Stomach smooth muscle (tissue), 2 donors: ENCODE measurements at regions not wholly inside any gene's neighbourhood (a gene's known extent, or its start where the extent isn't known, plus 50 kb on each side); places are given as distances from the start of the nearest gene placed in this dataset.

ENCODE experiments used
- H3K27ac ChIP-seq: one replicate; pipeline ENCODE4 v1.7.0; 2013; ENCODE audit warnings: mild to moderate bottlenecking, low read length, inconsistent platforms
- H3K27me3 ChIP-seq, 2 donors: one replicate each; pipeline ENCODE4 v1.7.0; 2013; ENCODE audit warnings: low read length in 2 of 2; ENCODE audit not compliant: insufficient read depth in 2 of 2, control insufficient read depth in 1 of 2
- H3K36me3 ChIP-seq, 2 donors: one replicate each; pipeline ENCODE4 v1.7.0; 2013; ENCODE audit warnings: low read length in 2 of 2; ENCODE audit not compliant: control insufficient read depth in 2 of 2, insufficient read depth in 2 of 2
- H3K4me1 ChIP-seq: one replicate; pipeline ENCODE4 v1.7.0; 2013; ENCODE audit warnings: low read length; ENCODE audit not compliant: control insufficient read depth, insufficient read depth
- H3K4me3 ChIP-seq, 2 donors: one replicate each; pipeline ENCODE4 v1.7.0; 2013; ENCODE audit warnings: low read length in 2 of 2
- H3K9ac ChIP-seq, 2 donors: one replicate each; pipeline ENCODE4 v1.7.0; 2013; ENCODE audit warnings: low read length in 2 of 2, mild to moderate bottlenecking in 1 of 2
- H3K9me3 ChIP-seq, 2 donors: one replicate each; pipeline ENCODE4 v1.7.0; 2013; ENCODE audit warnings: low read length in 2 of 2; ENCODE audit not compliant: control insufficient read depth in 2 of 2
- donor health status: healthy.
- donor health status: Pancreatic carcinoma.

- no peaks in the 10 kb centered on the region for H3K9me3 ChIP-seq
- no peak overlapping the region for H3K9ac ChIP-seq
- no peak overlapping the region for H3K27ac ChIP-seq
- no peak overlapping the region for H3K4me3 ChIP-seq
- no peaks in the 10 kb centered on the region for H3K27me3 ChIP-seq
- H3K4me1 ChIP-seq, result peaks cover 3% of the 10 kb centered on the region
- H3K36me3 ChIP-seq, result no peaks in the 10 kb centered on the region
Observed at GRCh38 chr15:93485438-93486327, 396.7 kb upstream of the RGMA start.

GRCh38 chr15:93483923-93484322, 394.9 kb upstream of the RGMA start:
- Histone ChIP-seq H3K9ac (no peak overlapping the region), H3K9me3 (no peaks in the 10 kb centered on the region), H3K27me3 (no peaks in the 10 kb centered on the region), H3K36me3 (no peaks in the 10 kb centered on the region), H3K4me3 (no peak overlapping the region), H3K4me1 (peaks cover 3% of the 10 kb centered on the region), H3K27ac (no peak overlapping the region)

DNA sequence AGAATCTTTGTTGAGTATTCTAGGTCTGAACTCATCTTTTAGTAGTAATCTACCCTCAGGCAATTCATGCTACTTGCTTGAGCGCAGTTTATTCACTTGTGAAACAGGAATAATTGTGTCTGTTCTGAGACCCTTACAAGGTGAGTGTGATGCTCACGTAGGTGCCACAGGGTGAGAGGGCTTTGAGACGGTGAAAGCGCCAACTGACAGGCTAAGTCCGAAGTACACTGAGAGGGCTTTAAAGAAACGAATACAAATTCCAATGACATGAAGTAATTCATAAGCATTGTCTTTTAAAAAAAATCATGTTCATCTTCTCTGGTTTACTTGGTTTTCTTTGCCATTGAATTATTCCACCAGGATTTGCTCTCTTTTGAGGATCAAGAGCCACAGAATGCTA, 393.7 kb upstream of the RGMA start:
- Histone ChIP-seq H3K4me3 (no peak overlapping the region), H3K27ac (no peak overlapping the region), H3K4me1 (peaks cover 3% of the 10 kb centered on the region), H3K27me3 (no peaks in the 10 kb centered on the region), H3K36me3 (no peaks in the 10 kb centered on the region), H3K9ac (no peak overlapping the region), H3K9me3 (no peaks in the 10 kb centered on the region)

- H3K4me1 ChIP-seq, result no peaks in the 10 kb centered on the region
- H3K9me3 ChIP-seq, result no peaks in the 10 kb centered on the region
- no peak overlapping the region for H3K4me3 ChIP-seq
- H3K27me3 ChIP-seq, result no peaks in the 10 kb centered on the region
- H3K27ac ChIP-seq, result no peak overlapping the region
- H3K36me3 ChIP-seq, result no peaks in the 10 kb centered on the region
- no peak overlapping the region for H3K9ac ChIP-seq
Observed at GRCh38 chr15:93479715-93480114, 390.7 kb upstream of the RGMA start.

GRCh38 chr15:93478947-93479346, 389.9 kb upstream of the RGMA start:
- no peak overlapping the region for H3K27ac ChIP-seq
- no peak overlapping the region for H3K4me3 ChIP-seq
- no peaks in the 10 kb centered on the region for H3K36me3 ChIP-seq

DNA sequence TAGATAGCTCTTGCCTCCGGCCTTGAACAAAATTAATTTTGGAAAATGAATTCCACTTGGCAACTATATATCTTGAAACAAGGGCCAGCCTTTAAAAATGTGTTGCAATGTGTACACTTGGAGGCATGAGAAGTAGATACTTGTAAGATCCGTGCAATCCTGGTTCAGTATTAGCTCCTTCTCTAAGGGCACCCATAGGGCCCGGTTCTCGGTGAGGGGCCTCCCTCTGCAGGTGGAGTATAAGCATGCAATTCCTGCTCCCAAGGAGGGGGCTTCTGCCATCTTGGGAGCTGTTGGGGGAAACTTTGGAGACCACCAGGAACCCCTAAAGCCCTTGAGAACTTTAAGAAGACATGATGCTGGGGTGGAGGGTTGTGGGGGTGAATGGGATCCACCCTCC, 388.7 kb upstream of the RGMA start:
- Histone ChIP-seq H3K27ac (no peak overlapping the region), H3K9me3 (no peaks in the 10 kb centered on the region)

More at GRCh38 chr15:93478947-93479346, 389.9 kb upstream of the RGMA start:
- Histone ChIP-seq H3K27me3 (no peaks in the 10 kb centered on the region), H3K9ac (no peak overlapping the region), H3K4me1 (no peaks in the 10 kb centered on the region), H3K9me3 (no peaks in the 10 kb centered on the region)

GRCh38 chr15:93477188-93477587, 388.2 kb upstream of the RGMA start:
- Histone ChIP-seq H3K4me3 (no peak overlapping the region), H3K9ac (no peak overlapping the region), H3K27me3 (no peaks in the 10 kb centered on the region), H3K27ac (no peak overlapping the region), H3K36me3 (no peaks in the 10 kb centered on the region), H3K4me1 (no peaks in the 10 kb centered on the region), H3K9me3 (no peaks in the 10 kb centered on the region)

More for the DNA sequence above, 388.7 kb upstream of the RGMA start:
- no peak overlapping the region for H3K9ac ChIP-seq
- no peak overlapping the region for H3K4me3 ChIP-seq
- H3K4me1 ChIP-seq, result no peaks in the 10 kb centered on the region
- H3K27me3 ChIP-seq, result no peaks in the 10 kb centered on the region
- H3K36me3 ChIP-seq, result no peaks in the 10 kb centered on the region

GRCh38 chr15:93476491-93477177, 387.6 kb upstream of the RGMA start:
- Histone ChIP-seq H3K27me3 (no peaks in the 10 kb centered on the region), H3K4me1 (no peaks in the 10 kb centered on the region), H3K9me3 (no peaks in the 10 kb centered on the region), H3K36me3 (no peaks in the 10 kb centered on the region), H3K9ac (no peak overlapping the region), H3K27ac (no peak overlapping the region), H3K4me3 (no peak overlapping the region)

- Histone ChIP-seq H3K36me3 (no peaks in the 10 kb centered on the region), H3K9ac (no peak overlapping the region), H3K9me3 (no peaks in the 10 kb centered on the region), H3K27me3 (no peaks in the 10 kb centered on the region), H3K27ac (no peak overlapping the region), H3K4me3 (no peak overlapping the region), H3K4me1 (no peaks in the 10 kb centered on the region)
Observed at GRCh38 chr15:93474728-93475127, 385.7 kb upstream of the RGMA start.

DNA sequence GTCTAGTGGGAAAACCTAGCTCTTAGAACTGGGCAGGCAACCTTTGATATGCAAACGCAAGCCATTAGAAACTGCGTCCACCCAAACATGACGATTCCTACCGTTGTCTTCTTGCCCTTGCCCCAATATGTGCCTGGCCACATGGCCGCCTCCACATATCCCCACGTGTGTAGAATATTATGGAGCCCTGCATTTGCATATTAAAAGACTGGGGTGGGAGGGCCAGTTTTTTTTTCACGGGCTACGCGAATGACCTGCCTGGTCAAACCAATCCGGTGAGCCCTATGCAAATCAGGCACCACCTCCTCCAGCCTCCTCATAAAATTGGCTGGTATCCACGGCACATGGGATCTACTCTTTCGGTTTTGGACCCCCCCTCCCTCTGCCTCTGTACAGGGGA, 381.0 kb upstream of the RGMA start:
- Histone ChIP-seq H3K9me3 (no peaks in the 10 kb centered on the region), H3K9ac (no peak overlapping the region), H3K36me3 (no peaks in the 10 kb centered on the region), H3K27ac (no peak overlapping the region), H3K4me1 (no peaks in the 10 kb centered on the region), H3K27me3 (no peaks in the 10 kb centered on the region), H3K4me3 (no peak overlapping the region)

- Histone ChIP-seq H3K27ac (no peak overlapping the region), H3K9me3 (no peaks in the 10 kb centered on the region), H3K36me3 (no peaks in the 10 kb centered on the region), H3K27me3 (no peaks in the 10 kb centered on the region), H3K4me1 (no peaks in the 10 kb centered on the region), H3K4me3 (no peak overlapping the region), H3K9ac (no peak overlapping the region)
Observed at GRCh38 chr15:93467337-93467736, 378.3 kb upstream of the RGMA start.
